H1 (cell line): ENCODE measurements at regions not wholly inside any gene's neighbourhood (a gene's known extent, or its start where the extent isn't known, plus 50 kb on each side); places are given as distances from the start of the nearest gene placed in this dataset.

Experiments used
- CTCF ChIA-PET: fragments of 300-600 bp; sonication (Branson Sonifier 250); formaldehyde crosslinking; loops from one replicate; lab custom pipeline; 2021; ENCODE audit not compliant: partially characterized antibody; lab: Charles Lee
- POLR2A ChIA-PET: fragments of 300-600 bp; sonication (Branson Sonifier 250); formaldehyde crosslinking; loops from one replicate; lab custom pipeline; 2021; ENCODE audit warnings: inconsistent platforms; ENCODE audit not compliant: partially characterized antibody; lab: Charles Lee
- DNase-seq, 2 experiments: peaks; one replicate each; pipeline versions ENCODE4 v3.0.0 to v3.0.0-alpha.2; 2010 to 2022; ENCODE audit warnings: low spot score in 2 of 2, low read depth in 1 of 2, mixed read lengths in 1 of 2
- FAIRE-seq: peaks from 2 replicates; lab custom pipeline; 2011; peaks lifted over from hg19 to GRCh38; lab: Jason Lieb, UNC
- H2AFZ ChIP-seq: 2 replicates; pipeline ENCODE4 v1.8.1; 2012; ENCODE audit warnings: low read length, inconsistent platforms
- H2AK5ac ChIP-seq: 2 replicates; pipeline ENCODE4 v1.6.1; 2013; ENCODE audit warnings: low read depth, low read length
- H2BK120ac ChIP-seq: replicated peaks from 2 replicates; pipeline ENCODE3; 2013; ENCODE audit warnings: low read depth, low read length, inconsistent platforms
- H2BK12ac ChIP-seq: 2 replicates; pipeline ENCODE4 v1.6.1; 2013; ENCODE audit warnings: low read depth, low read length
- H2BK15ac ChIP-seq: 2 replicates; pipeline ENCODE4 v1.6.1; 2013; ENCODE audit warnings: low read length
- H2BK20ac ChIP-seq: 2 replicates; pipeline ENCODE4 v1.6.1; 2013; ENCODE audit warnings: low read length
- H2BK5ac ChIP-seq: 2 replicates; pipeline ENCODE4 v1.6.1; 2013; ENCODE audit warnings: low read depth, low read length
- H3K14ac ChIP-seq: 2 replicates; pipeline ENCODE4 v1.6.1; 2013; ENCODE audit warnings: inconsistent platforms; ENCODE audit not compliant: insufficient read length
- H3K18ac ChIP-seq: 2 replicates; pipeline ENCODE4 v1.6.1; 2013; ENCODE audit warnings: low read length; ENCODE audit errors: extremely low read depth
- H3K23ac ChIP-seq: 2 replicates; pipeline ENCODE4 v1.6.1; 2013; ENCODE audit warnings: inconsistent platforms; ENCODE audit not compliant: insufficient read length
- H3K23me2 ChIP-seq: 2 replicates; pipeline ENCODE4 v1.6.1; 2013; ENCODE audit warnings: low read depth, low read length
- H3K27ac ChIP-seq: 2 replicates; pipeline ENCODE4 v1.6.1; 2011; ENCODE audit warnings: low read depth, low read length, inconsistent platforms
- H3K27me3 ChIP-seq, 4 experiments: replicated peaks in 1 of 4; 1 replicate in 1 of 4; 2 replicates in 3 of 4; pipeline versions ENCODE4 v1.6.1 to v1.8.1; 2011 to 2013; ENCODE audit warnings: low read length in 3 of 4, mild to moderate bottlenecking in 3 of 4, inconsistent platforms in 2 of 4, mixed read lengths in 2 of 4, moderate library complexity in 1 of 4; ENCODE audit not compliant: control insufficient read depth in 3 of 4, insufficient read depth in 3 of 4; ENCODE audit errors: extremely low read depth in 1 of 4
- H3K36me3 ChIP-seq, 4 experiments: 2 replicates each; pipeline versions ENCODE4 v1.6.1 to v1.8.1; 2011 to 2013; ENCODE audit warnings: mild to moderate bottlenecking in 4 of 4, low read length in 3 of 4, moderate library complexity in 2 of 4, control low read depth in 1 of 4, inconsistent platforms in 1 of 4; ENCODE audit not compliant: insufficient read depth in 4 of 4, control insufficient read depth in 2 of 4
- H3K4ac ChIP-seq: replicated peaks from 2 replicates; pipeline ENCODE3; 2013; ENCODE audit warnings: low read length, low read depth, mixed read lengths, inconsistent platforms; ENCODE audit not compliant: insufficient read length
- H3K4me1 ChIP-seq, 4 experiments: replicated peaks in 1 of 4; 1 replicate in 1 of 4; 2 replicates in 3 of 4; pipeline versions ENCODE4 v1.6.1 to v1.8.1; 2011 to 2013; ENCODE audit warnings: low read length in 3 of 4, inconsistent platforms in 2 of 4, mixed read lengths in 1 of 4; ENCODE audit not compliant: insufficient read depth in 4 of 4, control insufficient read depth in 3 of 4
- H3K4me2 ChIP-seq, 2 experiments: 2 replicates each; pipeline versions ENCODE4 v1.6.1 to v1.8.1; 2011 to 2013; ENCODE audit warnings: low read depth in 2 of 2, low read length in 2 of 2, control low read depth in 1 of 2, inconsistent platforms in 1 of 2, mild to moderate bottlenecking in 1 of 2; ENCODE audit not compliant: insufficient read depth in 1 of 2
- H3K4me3 ChIP-seq, 4 experiments: fragments of 200-600, 300-600 bp in 1 of 4; sonication (generic), shearing (Covaris generic), sonication (Bioruptor Twin) in 1 of 4; 2 replicates each; pipeline versions ENCODE4 v1.5.1 to v1.8.1; 2011 to 2016; ENCODE audit warnings: low read length in 4 of 4, low read depth in 3 of 4, control low read depth in 2 of 4, inconsistent platforms in 2 of 4, mild to moderate bottlenecking in 2 of 4, mixed read lengths in 1 of 4, moderate library complexity in 1 of 4; ENCODE audit not compliant: insufficient read depth in 2 of 4; ENCODE audit errors: extremely low read depth in 1 of 4
- H3K56ac ChIP-seq: replicated peaks from 2 replicates; pipeline ENCODE3; 2013; ENCODE audit warnings: low read depth, mild to moderate bottlenecking, mixed read lengths, low read length, inconsistent platforms; ENCODE audit not compliant: insufficient read length
- H3K79me1 ChIP-seq: 2 replicates; pipeline ENCODE4 v1.6.1; 2013; ENCODE audit warnings: low read depth, low read length, control low read depth
- H3K79me2 ChIP-seq, 2 experiments: 2 replicates each; pipeline versions ENCODE4 v1.6.1 to v1.8.1; 2012 to 2013; ENCODE audit warnings: low read length in 2 of 2, mild to moderate bottlenecking in 2 of 2, inconsistent platforms in 1 of 2; ENCODE audit not compliant: insufficient read depth in 2 of 2, control insufficient read depth in 1 of 2
- H3K9ac ChIP-seq, 4 experiments: replicated peaks in 1 of 4; 1 replicate in 1 of 4; 2 replicates in 3 of 4; pipeline versions ENCODE4 v1.6.1 to v1.8.1; 2011 to 2013; ENCODE audit warnings: low read depth in 3 of 4, low read length in 3 of 4, control low read depth in 2 of 4, mild to moderate bottlenecking in 2 of 4, moderate library complexity in 2 of 4, inconsistent platforms in 1 of 4; ENCODE audit errors: extremely low read depth in 1 of 4
- H3K9me3 ChIP-seq, 2 experiments: 2 replicates each; pipeline versions ENCODE4 v1.6.1 to v1.8.1; 2012 to 2013; ENCODE audit warnings: mild to moderate bottlenecking in 2 of 2, moderate library complexity in 2 of 2, control low read depth in 1 of 2, inconsistent platforms in 1 of 2, low read depth in 1 of 2, low read length in 1 of 2, mixed read lengths in 1 of 2; ENCODE audit not compliant: insufficient read depth in 2 of 2
- H4K20me1 ChIP-seq, 2 experiments: replicated peaks in 1 of 2; 2 replicates each; pipeline versions ENCODE3 to v1.8.1; 2011 to 2013; ENCODE audit warnings: inconsistent platforms in 2 of 2, low read length in 2 of 2, mild to moderate bottlenecking in 1 of 2; ENCODE audit not compliant: insufficient read depth in 2 of 2, control insufficient read depth in 1 of 2
- H4K5ac ChIP-seq: 2 replicates; pipeline ENCODE4 v1.6.1; 2013; ENCODE audit warnings: low read length, low read depth, mixed read lengths, inconsistent platforms; ENCODE audit not compliant: insufficient read length
- H4K8ac ChIP-seq: 2 replicates; pipeline ENCODE4 v1.8.0; 2013; ENCODE audit warnings: mild to moderate bottlenecking, moderate library complexity, low read length, inconsistent platforms; ENCODE audit not compliant: insufficient read depth; ENCODE audit errors: extremely low read depth
- H4K91ac ChIP-seq: replicated peaks from 2 replicates; pipeline ENCODE3; 2013; ENCODE audit warnings: low read length, mixed read lengths, inconsistent platforms; ENCODE audit not compliant: insufficient read length
- GABPA ChIP-seq: IDR thresholded peaks from 2 replicates; pipeline ENCODE4 v1.6.1; 2011; ENCODE audit warnings: mild to moderate bottlenecking, low read length, moderate library complexity, borderline replicate concordance; ENCODE audit not compliant: insufficient read depth
- RBBP5 ChIP-seq: IDR thresholded peaks from 2 replicates; pipeline ENCODE4 v1.7.1; 2012; ENCODE audit warnings: low read depth, mild to moderate bottlenecking, inconsistent platforms, low read length, moderate library complexity, borderline replicate concordance
- WGBS, 2 experiments: shearing (Covaris generic) in 1 of 2; methylation state at CpG; one replicate each; pipeline versions ENCODE4 v1.1.6 to v1.1.7; 2013 to 2015; ENCODE audit warnings: low lambda C conversion rate in 2 of 2, mixed read lengths in 2 of 2, inconsistent platforms in 1 of 2, low coverage in 1 of 2, missing lambda C conversion rate in 1 of 2; ENCODE audit not compliant: insufficient replicate concordance in 2 of 2, insufficient coverage in 1 of 2, insufficient read length in 1 of 2; ENCODE audit errors: extremely low coverage in 1 of 2, missing lambda C conversion rate in 1 of 2; 5-methylcytosine and 5-hydroxymethylcytosine counted together

- Histone ChIP-seq H3K4me2 (no peak overlapping the region), H3K23ac (no peak overlapping the region), H2BK120ac (no peak overlapping the region), H2AFZ (no peak overlapping the region), H3K27me3 (no peaks in the 10 kb centered on the region), H3K14ac (no peak overlapping the region), H2BK12ac (no peak overlapping the region), H4K5ac (no peak overlapping the region), H3K4ac (no peak overlapping the region), H2AK5ac (no peak overlapping the region), H3K4me3 (no peak overlapping the region), H2BK20ac (no peak overlapping the region), H3K56ac (no peak overlapping the region), H3K9me3 (peaks cover 0 to 3% of the 10 kb centered on the region in 2 experiments; a peak in 2 of 4 replicates), H3K27ac (no peak overlapping the region), H3K79me2 (no peaks in the 10 kb centered on the region), H4K91ac (no peak overlapping the region), H3K9ac (no peak overlapping the region), H4K8ac (no peak overlapping the region), H3K4me1 (no peaks in the 10 kb centered on the region), H4K20me1 (no peaks in the 10 kb centered on the region), H2BK5ac (no peak overlapping the region), H3K23me2 (no peaks in the 10 kb centered on the region), H2BK15ac (no peak overlapping the region), H3K79me1 (no peaks in the 10 kb centered on the region), H3K36me3 (no peaks in the 10 kb centered on the region), H3K18ac (no peak overlapping the region)
- DNase-seq: no peak
- FAIRE-seq: no peak
- 95% methylated on average over 3 of the region's 3 CpGs; no CpG with 5 or more reads in 1 of the 2 experiments for WGBS, 2 experiments
- ChIA-PET CTCF (no interaction called here), POLR2A (no interaction called here)
- no peak for TF ChIP-seq RBBP5
- TF ChIP-seq GABPA: no peak
These were observed 115.6 kb upstream of the SHH start for GRCh38 chr7:155927905-155928304.
